ENCODE measurements at regions not wholly inside any gene's neighbourhood (a gene's known extent, or its start where the extent isn't known, plus 50 kb on each side); places are given as distances from the start of the nearest gene placed in this dataset.

DNA sequence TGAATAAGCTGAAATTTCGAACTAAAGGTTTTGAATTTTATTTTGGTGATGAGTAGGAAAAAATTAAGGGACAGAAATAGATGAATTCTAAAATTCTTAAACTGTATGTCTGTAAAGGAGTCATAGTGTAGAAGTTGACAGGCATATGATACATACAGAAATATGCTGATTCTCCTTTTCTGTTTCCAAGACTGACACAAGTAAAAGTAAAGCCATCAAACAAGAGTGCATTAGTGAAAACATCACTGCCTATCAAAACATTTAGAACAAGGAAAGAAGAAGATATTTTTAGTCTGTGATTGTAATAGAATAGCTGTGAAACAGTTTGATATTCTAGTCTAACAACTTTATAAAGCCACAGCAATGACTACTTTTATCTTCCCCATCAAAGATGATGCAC lies 1318.0 kb upstream of the TENM4 start:
- CTCF ChIA-PET: no interaction called here
- DNase-seq (ENCODE audit: extremely low spot score): no peak
- TF ChIP-seq FOXK2 (IDR thresholded peaks at IDR 0.05) (no peak), SUZ12 (IDR thresholded peaks at IDR 0.05) (no peak), FOXA1 (IDR thresholded peaks at IDR 0.05) (no peak), CTBP1 (IDR thresholded peaks at IDR 0.05; ENCODE audit: borderline replicate concordance) (no peak), ELF4 (IDR thresholded peaks at IDR 0.05) (no peak), LEF1 (IDR thresholded peaks at IDR 0.05; ENCODE audit: borderline replicate concordance) (no peak), TARDBP (IDR thresholded peaks at IDR 0.05) (no peak), HDGF (IDR thresholded peaks at IDR 0.05; ENCODE audit: borderline replicate concordance) (no peak), BHLHE40 (IDR thresholded peaks at IDR 0.05; ENCODE audit: borderline replicate concordance) (no peak), PKNOX1 (IDR thresholded peaks at IDR 0.05) (no peak), NFRKB (IDR thresholded peaks at IDR 0.05) (no peak), ARNT (IDR thresholded peaks at IDR 0.05) (no peak), ZNF384 (IDR thresholded peaks at IDR 0.05) (no peak), SP1 (IDR thresholded peaks at IDR 0.05) (no peak), L3MBTL2 (conservative IDR thresholded peaks at IDR 0.05) (no peak), FOXM1 (IDR thresholded peaks at IDR 0.05; ENCODE audit: borderline replicate concordance) (no peak)
- POLR2A ChIA-PET: no interaction called here

GRCh38 chr11:80748207-80748925 lies 1307.5 kb upstream of the TENM4 start:
- no peak for DNase-seq (ENCODE audit: extremely low spot score)
- ChIA-PET CTCF (no interaction called here), POLR2A (no interaction called here)
- TF ChIP-seq FOXM1 (IDR thresholded peaks at IDR 0.05; ENCODE audit: borderline replicate concordance): no peak
- no peak for TF ChIP-seq TARDBP (IDR thresholded peaks at IDR 0.05)
- TF ChIP-seq SP1 (IDR thresholded peaks at IDR 0.05): no peak
- TF ChIP-seq ELF4 (IDR thresholded peaks at IDR 0.05): no peak
- no peak for TF ChIP-seq HDGF (IDR thresholded peaks at IDR 0.05; ENCODE audit: borderline replicate concordance)
- TF ChIP-seq ZNF384 (IDR thresholded peaks at IDR 0.05): no peak
- no peak for TF ChIP-seq L3MBTL2 (conservative IDR thresholded peaks at IDR 0.05)
- TF ChIP-seq NFRKB (IDR thresholded peaks at IDR 0.05): no peak
- TF ChIP-seq ARNT (IDR thresholded peaks at IDR 0.05): no peak
- TF ChIP-seq SUZ12 (IDR thresholded peaks at IDR 0.05): no peak
- TF ChIP-seq CTBP1 (IDR thresholded peaks at IDR 0.05; ENCODE audit: borderline replicate concordance): no peak
- no peak for TF ChIP-seq BHLHE40 (IDR thresholded peaks at IDR 0.05; ENCODE audit: borderline replicate concordance)
- no peak for TF ChIP-seq FOXA1 (IDR thresholded peaks at IDR 0.05)
- no peak for TF ChIP-seq LEF1 (IDR thresholded peaks at IDR 0.05; ENCODE audit: borderline replicate concordance)
- TF ChIP-seq FOXK2 (IDR thresholded peaks at IDR 0.05): no peak

- no peak for DNase-seq (ENCODE audit: extremely low spot score)
- ChIA-PET POLR2A (no interaction called here), CTCF (no interaction called here)
- no peak for TF ChIP-seq TARDBP (IDR thresholded peaks at IDR 0.05)
- no peak for TF ChIP-seq BHLHE40 (IDR thresholded peaks at IDR 0.05; ENCODE audit: borderline replicate concordance)
- no peak for TF ChIP-seq ARNT (IDR thresholded peaks at IDR 0.05)
- no peak for TF ChIP-seq CTBP1 (IDR thresholded peaks at IDR 0.05; ENCODE audit: borderline replicate concordance)
- TF ChIP-seq LEF1 (IDR thresholded peaks at IDR 0.05; ENCODE audit: borderline replicate concordance): no peak
- no peak for TF ChIP-seq L3MBTL2 (conservative IDR thresholded peaks at IDR 0.05)
- TF ChIP-seq ELF4 (IDR thresholded peaks at IDR 0.05): no peak
- no peak for TF ChIP-seq FOXM1 (IDR thresholded peaks at IDR 0.05; ENCODE audit: borderline replicate concordance)
- no peak for TF ChIP-seq PKNOX1 (IDR thresholded peaks at IDR 0.05)
- no peak for TF ChIP-seq NFRKB (IDR thresholded peaks at IDR 0.05)
- TF ChIP-seq HDGF (IDR thresholded peaks at IDR 0.05; ENCODE audit: borderline replicate concordance): no peak
- TF ChIP-seq FOXA1 (IDR thresholded peaks at IDR 0.05): no peak
- TF ChIP-seq ZNF384 (IDR thresholded peaks at IDR 0.05): no peak
- no peak for TF ChIP-seq SUZ12 (IDR thresholded peaks at IDR 0.05)
- TF ChIP-seq FOXK2 (IDR thresholded peaks at IDR 0.05): no peak
Observed at GRCh38 chr11:80746300-80746699, 1305.5 kb upstream of the TENM4 start.

DNA sequence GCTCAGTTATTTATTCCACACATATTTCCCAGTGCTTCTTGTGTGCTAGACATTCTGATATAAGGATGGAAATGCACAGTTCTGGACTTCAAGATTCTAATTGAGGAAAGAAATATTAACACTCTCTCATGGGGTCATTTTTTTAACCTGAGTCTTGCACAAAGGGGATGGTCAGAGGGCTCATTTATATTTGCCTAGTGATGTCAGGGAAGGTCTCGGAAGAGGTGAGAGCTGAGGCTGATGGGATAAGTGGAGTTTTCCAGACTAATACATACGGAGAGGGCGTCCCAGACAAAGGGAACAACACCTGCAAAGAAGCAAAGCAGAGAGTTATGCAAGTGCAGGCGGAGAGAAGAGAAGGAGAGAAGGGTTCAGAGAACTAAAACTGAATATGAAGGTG lies 1304.6 kb upstream of the TENM4 start:
- DNase-seq (ENCODE audit: extremely low spot score): no peak
- POLR2A ChIA-PET: no interaction called here
- CTCF ChIA-PET: no interaction called here
- TF ChIP-seq PKNOX1 (IDR thresholded peaks at IDR 0.05) (no peak), HDGF (IDR thresholded peaks at IDR 0.05; ENCODE audit: borderline replicate concordance) (no peak), SUZ12 (IDR thresholded peaks at IDR 0.05) (no peak), L3MBTL2 (conservative IDR thresholded peaks at IDR 0.05) (no peak), TARDBP (IDR thresholded peaks at IDR 0.05) (no peak), FOXA1 (IDR thresholded peaks at IDR 0.05) (no peak), FOXK2 (IDR thresholded peaks at IDR 0.05) (no peak), ELF4 (IDR thresholded peaks at IDR 0.05) (no peak)

DNA sequence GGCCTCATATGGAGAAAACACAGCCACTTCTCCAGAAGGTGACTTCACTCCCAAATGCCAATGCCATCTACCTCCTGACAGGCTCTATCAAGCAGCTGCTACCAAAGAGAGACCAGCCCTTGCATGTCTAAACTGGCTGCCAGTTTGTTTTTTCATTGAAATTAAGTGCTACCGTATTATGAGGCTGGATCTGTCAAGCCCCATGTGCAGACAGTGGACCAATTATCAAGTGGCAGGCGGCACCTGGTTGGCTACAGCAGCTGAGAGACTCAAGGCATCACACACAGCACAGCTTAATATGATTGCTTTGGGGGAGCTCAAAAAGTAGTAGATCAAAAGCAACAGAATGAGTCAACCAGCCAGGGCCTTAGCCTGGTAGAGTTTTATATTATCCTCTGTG lies 1293.0 kb upstream of the TENM4 start:
- POLR2A ChIA-PET: no interaction called here
- CTCF ChIA-PET: no interaction called here
- DNase-seq (ENCODE audit: extremely low spot score): no peak
- no peak for TF ChIP-seq FOXA1 (IDR thresholded peaks at IDR 0.05)
- TF ChIP-seq LEF1 (IDR thresholded peaks at IDR 0.05; ENCODE audit: borderline replicate concordance): no peak
- TF ChIP-seq ELF4 (IDR thresholded peaks at IDR 0.05): no peak

DNA sequence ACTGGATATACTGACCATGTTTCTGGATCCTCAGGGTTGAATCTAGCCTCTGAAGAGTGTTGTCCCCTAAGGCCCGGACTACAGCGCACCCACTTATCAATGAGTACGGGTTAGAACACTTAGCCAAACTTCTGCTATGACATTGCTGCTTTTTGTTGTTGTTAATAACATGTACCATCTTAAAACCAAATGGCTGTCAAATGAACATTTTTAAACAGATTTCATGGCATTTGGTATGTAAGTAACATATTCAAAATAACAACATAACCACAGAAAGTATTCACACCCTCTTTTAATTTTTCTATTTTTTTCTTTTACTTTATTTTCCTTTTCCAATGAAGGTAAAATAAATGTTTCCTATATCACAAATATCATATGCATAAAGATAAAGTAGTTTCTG lies 1292.5 kb upstream of the TENM4 start:
- TF ChIP-seq ARNT (IDR thresholded peaks at IDR 0.05): no peak
- no peak for TF ChIP-seq FOXA1 (IDR thresholded peaks at IDR 0.05)
- no peak for TF ChIP-seq ELF4 (IDR thresholded peaks at IDR 0.05)
- TF ChIP-seq CTBP1 (IDR thresholded peaks at IDR 0.05; ENCODE audit: borderline replicate concordance): no peak
- TF ChIP-seq L3MBTL2 (conservative IDR thresholded peaks at IDR 0.05): no peak
- no peak for TF ChIP-seq BHLHE40 (IDR thresholded peaks at IDR 0.05; ENCODE audit: borderline replicate concordance)
- no peak for TF ChIP-seq ZNF384 (IDR thresholded peaks at IDR 0.05)
- TF ChIP-seq SP1 (IDR thresholded peaks at IDR 0.05): no peak
- no peak for TF ChIP-seq FOXM1 (IDR thresholded peaks at IDR 0.05; ENCODE audit: borderline replicate concordance)
- TF ChIP-seq SUZ12 (IDR thresholded peaks at IDR 0.05): no peak
- TF ChIP-seq PKNOX1 (IDR thresholded peaks at IDR 0.05): no peak
- TF ChIP-seq HDGF (IDR thresholded peaks at IDR 0.05; ENCODE audit: borderline replicate concordance): no peak
- TF ChIP-seq TARDBP (IDR thresholded peaks at IDR 0.05): no peak
- no peak for TF ChIP-seq FOXK2 (IDR thresholded peaks at IDR 0.05)
- no peak for TF ChIP-seq LEF1 (IDR thresholded peaks at IDR 0.05; ENCODE audit: borderline replicate concordance)
- no peak for TF ChIP-seq NFRKB (IDR thresholded peaks at IDR 0.05)

More for the DNA sequence above, 1292.5 kb upstream of the TENM4 start:
- DNase-seq (ENCODE audit: extremely low spot score): no peak
- ChIA-PET CTCF (no interaction called here), POLR2A (no interaction called here)
